GM06990 (cell line): ENCODE measurements at regions not wholly inside any gene's neighbourhood (a gene's known extent, or its start where the extent isn't known, plus 50 kb on each side); places are given as distances from the start of the nearest gene placed in this dataset.

Experiments
- DNase-seq: peaks from one replicate; pipeline ENCODE4 v3.0.0-alpha.2; 2011; ENCODE audit not compliant: insufficient read length; ENCODE audit errors: extremely low read depth
- H3K27me3 ChIP-seq: replicated peaks from 2 replicates; pipeline ENCODE4 v1.6.0; 2011; ENCODE audit warnings: low read length; ENCODE audit not compliant: control insufficient read depth, insufficient read depth
- H3K36me3 ChIP-seq: 2 replicates; pipeline ENCODE4 v1.5.1; 2011; ENCODE audit warnings: low read length; ENCODE audit not compliant: control insufficient read depth, insufficient read depth
- H3K4me3 ChIP-seq: replicated peaks from 2 replicates; pipeline ENCODE4 v1.5.1; 2011; ENCODE audit warnings: low read depth, mild to moderate bottlenecking, control low read depth, low read length
- CTCF ChIP-seq: IDR thresholded peaks from 2 replicates; pipeline ENCODE4 v1.5.1; 2011; ENCODE audit warnings: low read length, control low read depth, mild to moderate bottlenecking, inconsistent platforms; ENCODE audit not compliant: insufficient read depth, poor library complexity, severe bottlenecking

GRCh38 chr20:60974441-60974945, 277.6 kb upstream of the CDH4 start:
- DNase-seq, result no peak
- Histone ChIP-seq H3K27me3 (no peaks in the 10 kb centered on the region), H3K36me3 (no peaks in the 10 kb centered on the region), H3K4me3 (no peak overlapping the region)
- TF ChIP-seq CTCF, result no peak

GRCh38 chr20:60976139-60976538, 275.9 kb upstream of the CDH4 start:
- Histone ChIP-seq H3K36me3 (no peaks in the 10 kb centered on the region), H3K27me3 (no peaks in the 10 kb centered on the region), H3K4me3 (no peak overlapping the region)
- no peak for TF ChIP-seq CTCF
- no peak for DNase-seq

- Histone ChIP-seq H3K27me3 (no peaks in the 10 kb centered on the region), H3K36me3 (no peaks in the 10 kb centered on the region), H3K4me3 (no peak overlapping the region)
- no peak for DNase-seq
- no peak for TF ChIP-seq CTCF
Observed at GRCh38 chr20:60976913-60977312, 275.1 kb upstream of the CDH4 start.

GRCh38 chr20:60977901-60978300, 274.2 kb upstream of the CDH4 start:
- DNase-seq, result no peak
- Histone ChIP-seq H3K27me3 (no peaks in the 10 kb centered on the region), H3K36me3 (no peaks in the 10 kb centered on the region), H3K4me3 (no peak overlapping the region)
- TF ChIP-seq CTCF, result no peak

GRCh38 chr20:60984666-60985065, 267.4 kb upstream of the CDH4 start:
- H3K27me3 ChIP-seq, result no peaks in the 10 kb centered on the region
- TF ChIP-seq CTCF, result no peak
- H3K4me3 ChIP-seq, result no peak overlapping the region
- DNase-seq, result no peak
- no peaks in the 10 kb centered on the region for H3K36me3 ChIP-seq

- Histone ChIP-seq H3K36me3 (no peaks in the 10 kb centered on the region), H3K4me3 (no peak overlapping the region), H3K27me3 (no peaks in the 10 kb centered on the region)
- TF ChIP-seq CTCF, result no peak
- DNase-seq, result no peak
Observed at GRCh38 chr20:60986506-60987156, 265.4 kb upstream of the CDH4 start.
